Lower leg skin (tissue), 3 donors: ENCODE measurements at regions not wholly inside any gene's neighbourhood (a gene's known extent, or its start where the extent isn't known, plus 50 kb on each side); places are given as distances from the start of the nearest gene placed in this dataset.

Source experiments
- CTCF ChIP-seq, 3 donors: fragments of 450-650 bp; IDR thresholded peaks; one replicate each; pipeline ENCODE4 v1.5.1; 2016; ENCODE audit warnings: antibody characterized with exemption in 3 of 3, mild to moderate bottlenecking in 3 of 3, moderate library complexity in 2 of 3
- POLR2A ChIP-seq, 2 donors: fragments of 450-650 bp; IDR thresholded peaks; one replicate each; pipeline ENCODE4 v1.6.1; 2016 to 2017; ENCODE audit warnings: antibody characterized with exemption in 2 of 2, mild to moderate bottlenecking in 1 of 2, moderate library complexity in 1 of 2

GRCh38 chr14:66137081-66137480 lies 349.1 kb upstream of the CCDC196 start:
- TF ChIP-seq CTCF (IDR thresholded peaks at IDR 0.05) (no peak), POLR2A (IDR thresholded peaks at IDR 0.05) (no peak)
